HCT116 (cell line): ENCODE measurements at regions not wholly inside any gene's neighbourhood (a gene's known extent, or its start where the extent isn't known, plus 50 kb on each side); places are given as distances from the start of the nearest gene placed in this dataset.

ENCODE experiments used
- ATAC-seq: fragments of 200-7000 bp; cut with Tn5 transposase; 2 replicates; pipeline ENCODE4 v1.9.1; 2020; ENCODE audit warnings: mild to moderate bottlenecking, moderate library complexity
- BruUV-seq: library from RNA; stranded (reverse); fragments of 400-500 nt; replicated peaks from 2 replicates; lab custom pipeline; 2021; lab: Mats Ljungman, UMichigan
- CTCF ChIA-PET: fragments of 300-600 bp; sonication (Branson Sonifier 250); formaldehyde crosslinking; loops from one replicate; lab custom pipeline; 2021; ENCODE audit warnings: antibody characterized with exemption; lab: Charles Lee
- POLR2A ChIA-PET: fragments of 300-600, 350-600 bp; sonication (Branson Sonifier 250); formaldehyde crosslinking; loops from one replicate; lab custom pipeline; 2021; ENCODE audit warnings: antibody characterized with exemption; lab: Charles Lee
- RAD21 ChIA-PET, 2 experiments: fragments of 300-600 bp; sonication (Branson Sonifier 250); formaldehyde crosslinking; loops; one replicate each; lab custom pipeline; 2023; ENCODE audit warnings: low total read pairs in 2 of 2; ENCODE audit not compliant: uncharacterized antibody in 2 of 2, unreplicated experiment in 2 of 2, low non-redundant PET in 1 of 2; lab: Charles Lee
- DNase-seq: peaks from one replicate; pipeline ENCODE4 v3.0.0-alpha.2; 2010; ENCODE audit warnings: low read depth, low spot score
- H2AFZ ChIP-seq: fragments of 200-600 bp; shearing (Covaris generic), sonication (generic); 2 replicates; pipeline ENCODE4 v1.6.1; 2017; ENCODE audit warnings: low read depth, mixed run types, mixed read lengths, antibody characterized with exemption, low read length; ENCODE audit not compliant: poor library complexity, severe bottlenecking
- H3K27ac ChIP-seq: 2 replicates; pipeline ENCODE4 v1.5.1; 2012; ENCODE audit warnings: low read depth, low read length
- H3K27me3 ChIP-seq: fragments of 200-600 bp; sonication (generic); 2 replicates; pipeline ENCODE4 v1.6.1; 2016; ENCODE audit warnings: mixed run types, low read length, mixed read lengths; ENCODE audit not compliant: insufficient read depth
- H3K36me3 ChIP-seq, 2 experiments: fragments of 200-500 bp in 1 of 2; fragments of 200-600 bp in 1 of 2; sonication (Bioruptor generic) in 1 of 2; sonication (generic) in 1 of 2; 2 replicates each; pipeline versions ENCODE4 v1.5.1 to v1.6.1; 2014 to 2016; ENCODE audit warnings: low read length in 2 of 2, inconsistent platforms in 1 of 2, mixed read lengths in 1 of 2, mixed run types in 1 of 2; ENCODE audit not compliant: insufficient read depth in 2 of 2, control insufficient read depth in 1 of 2
- H3K4me1 ChIP-seq, 2 experiments: fragments of 200-600 bp in 1 of 2; sonication (generic) in 1 of 2; 2 replicates each; pipeline versions ENCODE4 v1.5.1 to v1.6.1; 2012 to 2017; ENCODE audit warnings: low read length in 2 of 2, inconsistent platforms in 1 of 2, mild to moderate bottlenecking in 1 of 2, mixed read lengths in 1 of 2, mixed run types in 1 of 2, moderate library complexity in 1 of 2; ENCODE audit not compliant: insufficient read depth in 2 of 2, control insufficient read depth in 1 of 2
- H3K4me2 ChIP-seq: fragments of 200-600 bp; sonication (generic); 2 replicates; pipeline ENCODE4 v1.6.1; 2017; ENCODE audit warnings: mixed run types, low read length, mixed read lengths
- H3K4me3 ChIP-seq, 2 experiments: fragments of 200-600 bp in 1 of 2; sonication (generic) in 1 of 2; replicated peaks in 1 of 2; 2 replicates each; pipeline ENCODE4 v1.5.1; 2011 to 2016; ENCODE audit warnings: low read length in 2 of 2, control low read depth in 1 of 2, low read depth in 1 of 2, mild to moderate bottlenecking in 1 of 2, mixed read lengths in 1 of 2, mixed run types in 1 of 2
- H3K79me2 ChIP-seq: fragments of 200-600 bp; sonication (generic); 2 replicates; pipeline ENCODE4 v1.6.1; 2017; ENCODE audit warnings: mild to moderate bottlenecking, mixed run types, low read length, moderate library complexity, mixed read lengths; ENCODE audit not compliant: insufficient read depth
- H3K9ac ChIP-seq: fragments of 200-600 bp; sonication (generic); 2 replicates; pipeline ENCODE4 v1.6.1; 2016; ENCODE audit warnings: low read length, mixed read lengths
- H3K9me2 ChIP-seq: fragments of 200-600 bp; sonication (generic), shearing (Covaris generic); 2 replicates; pipeline ENCODE4 v1.6.1; 2017; ENCODE audit warnings: mixed run types, mild to moderate bottlenecking, moderate library complexity; ENCODE audit not compliant: insufficient read depth
- H3K9me3 ChIP-seq, 2 experiments: fragments of 200-500 bp in 1 of 2; fragments of 200-600 bp in 1 of 2; sonication (Bioruptor generic) in 1 of 2; sonication (generic) in 1 of 2; 2 replicates each; pipeline ENCODE4 v1.6.1; 2014 to 2017; ENCODE audit warnings: low read length in 2 of 2, mixed read lengths in 2 of 2, inconsistent platforms in 1 of 2, low read depth in 1 of 2, mild to moderate bottlenecking in 1 of 2, mixed run types in 1 of 2, moderate library complexity in 1 of 2; ENCODE audit not compliant: control insufficient read depth in 1 of 2, insufficient read depth in 1 of 2
- H4K20me1 ChIP-seq: fragments of 200-600 bp; sonication (generic), shearing (Covaris generic); 2 replicates; pipeline ENCODE4 v1.6.1; 2017; ENCODE audit warnings: mixed run types, mild to moderate bottlenecking, moderate library complexity; ENCODE audit not compliant: insufficient read depth
- EZH2phosphoT487 ChIP-seq: fragments of 200-600 bp; IDR thresholded peaks from 2 replicates; pipeline ENCODE4 v1.6.1; 2018; ENCODE audit warnings: antibody characterized with exemption, borderline replicate concordance
- ZNF274 ChIP-seq: fragments of 200-500 bp; sonication (Bioruptor generic); IDR thresholded peaks from 2 replicates; pipeline ENCODE4 v1.6.1; 2014; ENCODE audit warnings: mild to moderate bottlenecking, low read depth, low read length, inconsistent platforms
- intact Hi-C: fragments of 100-400 bp; cut with micrococcal nuclease; formaldehyde crosslinking; loops from 2 replicates; pipeline ENCODE4 v1.10.0; 2022
- TF ChIP-seq, protein P1 (sequence below), 3 experiments: fragments of 200-600 bp in 1 of 3; sonication (generic) in 1 of 3; IDR thresholded peaks in 2 of 3; conservative IDR thresholded peaks in 1 of 3; 2 replicates each; pipeline ENCODE4 v1.5.1; 2012 to 2017; ENCODE audit warnings: low read depth in 2 of 3, low read length in 2 of 3, antibody characterized with exemption in 1 of 3, borderline replicate concordance in 1 of 3, control low read depth in 1 of 3, mild to moderate bottlenecking in 1 of 3, mixed read lengths in 1 of 3, mixed run types in 1 of 3, moderate library complexity in 1 of 3; ENCODE audit not compliant: insufficient read depth in 1 of 3

DNA sequence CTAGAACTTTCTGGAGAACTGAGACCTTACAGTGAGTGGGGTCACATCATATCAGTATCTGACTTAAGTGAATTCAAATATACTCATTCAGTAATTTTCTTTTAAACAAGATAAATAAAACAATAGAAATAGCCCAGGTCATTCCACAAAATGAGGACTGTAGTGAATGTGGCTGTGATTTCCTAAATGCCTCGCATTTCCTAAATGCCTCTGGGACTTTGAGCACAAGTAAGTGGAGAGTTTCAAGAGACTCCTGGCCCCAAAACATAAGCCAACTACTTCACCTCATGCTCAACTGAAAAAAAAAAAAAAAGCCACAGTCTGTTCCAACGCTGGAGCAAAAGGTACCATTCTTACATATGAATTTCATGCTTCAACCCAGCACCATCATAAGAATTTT is 81.5 kb downstream of the ZNF281 start:
- DNase-seq (no peak), ATAC-seq (no peak)
- H3K79me2 ChIP-seq = no peaks in the 10 kb centered on the region
- ChIA-PET POLR2A (no interaction called here), CTCF (no interaction called here), RAD21 (no interaction called here)
- TF ChIP-seq, protein P1, sequence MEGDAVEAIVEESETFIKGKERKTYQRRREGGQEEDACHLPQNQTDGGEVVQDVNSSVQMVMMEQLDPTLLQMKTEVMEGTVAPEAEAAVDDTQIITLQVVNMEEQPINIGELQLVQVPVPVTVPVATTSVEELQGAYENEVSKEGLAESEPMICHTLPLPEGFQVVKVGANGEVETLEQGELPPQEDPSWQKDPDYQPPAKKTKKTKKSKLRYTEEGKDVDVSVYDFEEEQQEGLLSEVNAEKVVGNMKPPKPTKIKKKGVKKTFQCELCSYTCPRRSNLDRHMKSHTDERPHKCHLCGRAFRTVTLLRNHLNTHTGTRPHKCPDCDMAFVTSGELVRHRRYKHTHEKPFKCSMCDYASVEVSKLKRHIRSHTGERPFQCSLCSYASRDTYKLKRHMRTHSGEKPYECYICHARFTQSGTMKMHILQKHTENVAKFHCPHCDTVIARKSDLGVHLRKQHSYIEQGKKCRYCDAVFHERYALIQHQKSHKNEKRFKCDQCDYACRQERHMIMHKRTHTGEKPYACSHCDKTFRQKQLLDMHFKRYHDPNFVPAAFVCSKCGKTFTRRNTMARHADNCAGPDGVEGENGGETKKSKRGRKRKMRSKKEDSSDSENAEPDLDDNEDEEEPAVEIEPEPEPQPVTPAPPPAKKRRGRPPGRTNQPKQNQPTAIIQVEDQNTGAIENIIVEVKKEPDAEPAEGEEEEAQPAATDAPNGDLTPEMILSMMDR (IDR thresholded peaks at IDR 0.05 in 2 of 3, conservative IDR thresholded peaks at IDR 0.05 in 1 of 3; ENCODE audit: borderline replicate concordance in 1 of 3, insufficient read depth in 1 of 3, low read depth in 2 of 3, low read length in 2 of 3) = no peak
- no peak overlapping the region for H3K9ac ChIP-seq
- no peaks in the 10 kb centered on the region for H3K4me1 ChIP-seq
- no peaks in the 10 kb centered on the region for H4K20me1 ChIP-seq
- intact Hi-C loops = no loop called here
- no peak overlapping the region for H2AFZ ChIP-seq
- no peak overlapping the region for H3K4me3 ChIP-seq
- no TSS peak for BruUV-seq
- H3K27ac ChIP-seq = no peak overlapping the region
- no peak overlapping the region for H3K4me2 ChIP-seq
- no peaks in the 10 kb centered on the region for H3K9me2 ChIP-seq
- H3K36me3 ChIP-seq = no peaks in the 10 kb centered on the region
- no peaks in the 10 kb centered on the region for H3K9me3 ChIP-seq
- H3K27me3 ChIP-seq = no peaks in the 10 kb centered on the region

DNA sequence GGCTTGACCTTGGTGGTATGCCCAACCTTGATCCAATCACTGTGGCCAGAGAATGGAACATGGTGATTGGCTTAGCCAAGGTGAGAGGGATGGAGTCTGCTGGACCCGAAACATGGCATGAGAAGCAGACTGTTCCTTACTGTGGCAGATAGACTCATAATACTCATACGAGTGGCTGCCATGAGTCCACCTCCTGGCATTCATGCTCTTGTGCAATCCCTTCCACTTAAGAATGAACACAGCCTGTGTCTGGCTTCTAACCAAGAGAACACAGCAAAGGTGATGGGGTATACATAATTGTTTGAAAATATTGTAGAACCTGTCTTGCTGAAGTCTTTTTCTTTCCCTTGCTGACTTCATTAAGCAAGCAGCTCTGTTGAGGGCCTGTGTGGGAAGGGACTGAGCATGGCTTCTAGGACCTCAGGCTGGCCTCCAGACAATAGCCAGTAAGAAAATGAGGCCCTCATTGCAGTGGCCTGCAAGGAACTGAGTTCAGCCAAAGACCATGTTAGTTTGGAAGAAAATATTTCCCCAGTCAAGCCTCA is 85.9 kb downstream of the ZNF281 start:
- Histone ChIP-seq H3K9me2 (no peaks in the 10 kb centered on the region), H3K4me2 (no peak overlapping the region), H3K4me1 (no peaks in the 10 kb centered on the region), H3K79me2 (no peaks in the 10 kb centered on the region), H3K9ac (no peak overlapping the region), H3K36me3 (no peaks in the 10 kb centered on the region), H2AFZ (no peak overlapping the region), H3K4me3 (no peak overlapping the region), H3K9me3 (no peaks in the 10 kb centered on the region), H4K20me1 (no peaks in the 10 kb centered on the region), H3K27me3 (no peaks in the 10 kb centered on the region), H3K27ac (no peak overlapping the region)
- intact Hi-C loops = no loop called here
- ATAC-seq (no peak), DNase-seq (no peak)
- CTCF ChIA-PET = no interaction called here
- BruUV-seq = no TSS peak
- POLR2A ChIA-PET = no interaction called here
- RAD21 ChIA-PET = no interaction called here
- TF ChIP-seq EZH2phosphoT487 (no peak), ZNF274 (no peak)
